Endodermal cell (in vitro differentiated cells): ENCODE measurements at regions not wholly inside any gene's neighbourhood (a gene's known extent, or its start where the extent isn't known, plus 50 kb on each side); places are given as distances from the start of the nearest gene placed in this dataset.
A peak's percentile ranks its signal among the peaks of the same experiment; 100 is the strongest.

Source experiments
- DNase-seq: peaks from one replicate; pipeline ENCODE4 v3.0.0-alpha.2; 2017
- H3K27ac ChIP-seq: 2 replicates; pipeline ENCODE4 v1.5.1; 2013; ENCODE audit warnings: mild to moderate bottlenecking, low read depth, low read length, moderate library complexity
- H3K27me3 ChIP-seq: 2 replicates; pipeline ENCODE4 v1.6.1; 2013; ENCODE audit warnings: mild to moderate bottlenecking, low read length, moderate library complexity; ENCODE audit not compliant: insufficient read depth, control insufficient read depth, poor library complexity, severe bottlenecking
- H3K36me3 ChIP-seq: 2 replicates; pipeline ENCODE4 v1.7.0; 2013; ENCODE audit warnings: mild to moderate bottlenecking, low read length, moderate library complexity; ENCODE audit not compliant: control insufficient read depth, insufficient read depth
- H3K4me1 ChIP-seq: one replicate; pipeline ENCODE4 v1.7.0; 2013; ENCODE audit warnings: low read length; ENCODE audit not compliant: control insufficient read depth, insufficient read depth
- H3K4me3 ChIP-seq: 2 replicates; pipeline ENCODE4 v1.5.1; 2013; ENCODE audit warnings: mild to moderate bottlenecking, low read length, moderate library complexity
- H3K9ac ChIP-seq: 2 replicates; pipeline ENCODE4 v1.6.1; 2013; ENCODE audit warnings: mild to moderate bottlenecking, low read length, moderate library complexity; ENCODE audit not compliant: poor library complexity, severe bottlenecking; ENCODE audit errors: extremely low read depth
- H3K9me3 ChIP-seq: 2 replicates; pipeline ENCODE4 v1.6.1; 2013; ENCODE audit warnings: mild to moderate bottlenecking, low read length, moderate library complexity; ENCODE audit not compliant: control insufficient read depth
- H3K27ac Mint-ChIP-seq: 2 replicates; pipeline ENCODE4 v1.8.0; 2020; ENCODE audit warnings: mixed read lengths
- H3K27me3 Mint-ChIP-seq: 2 replicates; pipeline ENCODE4 v1.8.0; 2021; ENCODE audit warnings: mild to moderate bottlenecking, mixed read lengths; ENCODE audit not compliant: insufficient read depth
- H3K36me3 Mint-ChIP-seq: 2 replicates; pipeline ENCODE4 v1.8.0; 2020; ENCODE audit warnings: low read depth, mixed read lengths
- H3K4me1 Mint-ChIP-seq: 2 replicates; pipeline ENCODE4 v1.8.0; 2020; ENCODE audit warnings: mixed read lengths
- H3K4me3 Mint-ChIP-seq: 2 replicates; pipeline ENCODE4 v1.8.0; 2020; ENCODE audit warnings: mild to moderate bottlenecking, moderate library complexity, mixed read lengths
- H3K9me3 Mint-ChIP-seq: 2 replicates; pipeline ENCODE4 v1.8.0; 2020; ENCODE audit warnings: mild to moderate bottlenecking, mixed read lengths
- CTCF ChIP-seq: fragments of 200-600 bp; sonication (generic); conservative IDR thresholded peaks from 2 replicates; pipeline ENCODE4 v1.5.0; 2021; ENCODE audit warnings: antibody characterized with exemption, mild to moderate bottlenecking
- WGBS, 2 experiments: methylation state at CpG; one replicate each; pipeline versions ENCODE4 v1.1.5 to v1.1.7; 2013; ENCODE audit warnings: missing lambda C conversion rate in 2 of 2, mixed read lengths in 1 of 2; ENCODE audit not compliant: insufficient coverage in 1 of 2, insufficient read length in 1 of 2; 5-methylcytosine and 5-hydroxymethylcytosine counted together

GRCh38 chr17:77503916-77504651 lies 363.3 kb downstream of the SEC14L1 start:
- no peak overlapping the region for H3K27ac Mint-ChIP-seq

DNA sequence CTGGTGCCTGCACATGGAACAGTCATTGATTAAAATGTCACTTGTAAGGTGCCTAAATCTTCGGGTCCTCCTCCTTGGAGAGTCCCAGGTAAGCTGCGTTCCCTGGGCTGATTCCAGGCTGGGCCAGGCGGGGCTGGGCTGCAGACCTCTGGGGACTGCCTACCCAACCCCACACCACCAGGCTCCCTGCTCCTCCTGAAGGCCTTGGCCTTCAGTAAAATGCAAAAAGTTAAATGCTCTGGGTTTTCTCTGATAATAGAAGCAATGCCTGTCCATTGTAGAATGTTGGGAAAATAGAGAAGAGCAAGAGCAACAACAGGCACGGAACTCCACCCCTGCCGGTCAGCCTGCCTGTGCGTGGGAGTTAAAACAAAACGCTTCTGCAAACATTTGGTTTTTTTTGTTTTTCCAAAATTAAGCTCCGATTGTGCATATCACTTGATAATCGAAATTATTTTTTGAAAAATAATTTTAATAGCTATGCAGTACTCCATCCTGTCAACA lies 363.9 kb downstream of the SEC14L1 start:
- H3K27me3 ChIP-seq = no peaks in the 10 kb centered on the region
- 85 to 98% methylated on average over 5 to 8 of the region's 9 CpGs for WGBS, 2 experiments
- no peak overlapping the region for H3K9ac ChIP-seq
- H3K36me3 ChIP-seq = peaks cover 21% of the 10 kb centered on the region
- H3K4me1 ChIP-seq = no peaks in the 10 kb centered on the region
- Mint-ChIP-seq H3K36me3 (peaks cover 21% of the 10 kb centered on the region), H3K9me3 (no peaks in the 10 kb centered on the region), H3K4me1 (no peaks in the 10 kb centered on the region), H3K27ac (no peak overlapping the region), H3K27me3 (peaks cover 5% of the 10 kb centered on the region), H3K4me3 (no peak overlapping the region)
- H3K9me3 ChIP-seq = no peaks in the 10 kb centered on the region
- no peak overlapping the region for H3K27ac ChIP-seq
- TF ChIP-seq CTCF = no peak
- no peak overlapping the region for H3K4me3 ChIP-seq
- DNase-seq = no peak

More at GRCh38 chr17:77503916-77504651, 363.3 kb downstream of the SEC14L1 start:
- H3K36me3 Mint-ChIP-seq = peaks cover 27% of the 10 kb centered on the region
- no peak for TF ChIP-seq CTCF
- Histone ChIP-seq H3K9ac (no peak overlapping the region), H3K4me1 (no peaks in the 10 kb centered on the region), H3K27ac (no peak overlapping the region), H3K9me3 (no peaks in the 10 kb centered on the region), H3K4me3 (no peak overlapping the region), H3K27me3 (no peaks in the 10 kb centered on the region), H3K36me3 (peaks cover 26% of the 10 kb centered on the region)
- peak; percentile 87 for DNase-seq
- no peak overlapping the region for H3K4me3 Mint-ChIP-seq
- no peaks in the 10 kb centered on the region for H3K4me1 Mint-ChIP-seq
- WGBS, 2 experiments = 84 to 91% methylated on average over 5 to 15 of the region's 18 CpGs
- H3K9me3 Mint-ChIP-seq = no peaks in the 10 kb centered on the region
- peaks cover 5% of the 10 kb centered on the region for H3K27me3 Mint-ChIP-seq

- peaks cover 16% of the 10 kb centered on the region for H3K36me3 ChIP-seq
- H3K27me3 ChIP-seq = no peaks in the 10 kb centered on the region
- no peaks in the 10 kb centered on the region for H3K4me1 Mint-ChIP-seq
- H3K27ac Mint-ChIP-seq = no peak overlapping the region
- no peaks in the 10 kb centered on the region for H3K9me3 ChIP-seq
- H3K9ac ChIP-seq = no peak overlapping the region
- H3K36me3 Mint-ChIP-seq = peaks cover 16% of the 10 kb centered on the region
- peak; percentile 45 for DNase-seq
- no peak overlapping the region for H3K4me3 Mint-ChIP-seq
- no peak overlapping the region for H3K27ac ChIP-seq
- no peaks in the 10 kb centered on the region for H3K4me1 ChIP-seq
- H3K27me3 Mint-ChIP-seq = peaks cover 5% of the 10 kb centered on the region
- H3K9me3 Mint-ChIP-seq = peaks cover under 1% of the 10 kb centered on the region
- WGBS, 2 experiments = 86 to 88% methylated on average over 9 to 12 of the region's 12 CpGs
- TF ChIP-seq CTCF = no peak
- H3K4me3 ChIP-seq = no peak overlapping the region
These were observed 364.4 kb downstream of the SEC14L1 start for GRCh38 chr17:77505181-77505639.
